ENCODE measurements at regions not wholly inside any gene's neighbourhood (a gene's known extent, or its start where the extent isn't known, plus 50 kb on each side); places are given as distances from the start of the nearest gene placed in this dataset.

GRCh38 chr1:4174291-4175200 is 274.5 kb upstream of the C1orf174 start:
- no peak for TF ChIP-seq CTCF (IDR thresholded peaks at IDR 0.05; ENCODE audit: unreplicated experiment)
- peaks cover 44% of the 10 kb centered on the region for H3K27me3 Mint-ChIP-seq (ENCODE audit: unreplicated experiment)

GRCh38 chr1:4175566-4176405 is 275.7 kb upstream of the C1orf174 start:
- intact Hi-C loops (cut with micrococcal nuclease; ENCODE audit: unreplicated experiment): no loop called here
- Mint-ChIP-seq H3K27ac (ENCODE audit: unreplicated experiment) (no peak overlapping the region), H3K4me1 (ENCODE audit: low read depth, unreplicated experiment) (no peaks in the 10 kb centered on the region), H3K27me3 (ENCODE audit: unreplicated experiment) (peaks cover 36% of the 10 kb centered on the region), H3K9me3 (ENCODE audit: low read depth, unreplicated experiment) (no peaks in the 10 kb centered on the region), H3K4me3 (ENCODE audit: low read depth, unreplicated experiment) (no peak overlapping the region), H3K36me3 (ENCODE audit: insufficient read depth, unreplicated experiment) (no peaks in the 10 kb centered on the region)
- TF ChIP-seq CTCF (IDR thresholded peaks at IDR 0.05; ENCODE audit: unreplicated experiment): no peak
- no peak for DNase-seq
- CTCF ChIA-PET: no interaction called here
- no TSS peak for BruUV-seq (replicated peaks)

More at GRCh38 chr1:4174291-4175200, 274.5 kb upstream of the C1orf174 start:
- intact Hi-C loops (cut with micrococcal nuclease; ENCODE audit: unreplicated experiment): no loop called here
- Mint-ChIP-seq H3K27ac (ENCODE audit: unreplicated experiment) (no peak overlapping the region), H3K36me3 (ENCODE audit: insufficient read depth, unreplicated experiment) (no peaks in the 10 kb centered on the region), H3K4me3 (ENCODE audit: low read depth, unreplicated experiment) (no peak overlapping the region), H3K4me1 (ENCODE audit: low read depth, unreplicated experiment) (no peaks in the 10 kb centered on the region), H3K9me3 (ENCODE audit: low read depth, unreplicated experiment) (no peaks in the 10 kb centered on the region)
- CTCF ChIA-PET: no interaction called here
- no TSS peak for BruUV-seq (replicated peaks)
- DNase-seq: no peak

GRCh38 chr1:4176841-4177240 is 276.8 kb upstream of the C1orf174 start:
- no peak for TF ChIP-seq CTCF (IDR thresholded peaks at IDR 0.05; ENCODE audit: unreplicated experiment)
- H3K4me3 Mint-ChIP-seq (ENCODE audit: low read depth, unreplicated experiment): no peak overlapping the region
- peaks cover 25% of the 10 kb centered on the region for H3K27me3 Mint-ChIP-seq (ENCODE audit: unreplicated experiment)
- no TSS peak for BruUV-seq (replicated peaks)
- intact Hi-C loops (cut with micrococcal nuclease; ENCODE audit: unreplicated experiment): no loop called here
- no peaks in the 10 kb centered on the region for H3K9me3 Mint-ChIP-seq (ENCODE audit: low read depth, unreplicated experiment)
- no peaks in the 10 kb centered on the region for H3K36me3 Mint-ChIP-seq (ENCODE audit: insufficient read depth, unreplicated experiment)
- CTCF ChIA-PET: no interaction called here
- no peaks in the 10 kb centered on the region for H3K4me1 Mint-ChIP-seq (ENCODE audit: low read depth, unreplicated experiment)
- H3K27ac Mint-ChIP-seq (ENCODE audit: unreplicated experiment): no peak overlapping the region
- no peak for DNase-seq

GRCh38 chr1:4177425-4178150 is 277.5 kb upstream of the C1orf174 start:
- H3K27me3 Mint-ChIP-seq (ENCODE audit: unreplicated experiment): peaks cover 18% of the 10 kb centered on the region
- intact Hi-C loops (cut with micrococcal nuclease; ENCODE audit: unreplicated experiment): no loop called here
- no peaks in the 10 kb centered on the region for H3K4me1 Mint-ChIP-seq (ENCODE audit: low read depth, unreplicated experiment)
- H3K4me3 Mint-ChIP-seq (ENCODE audit: low read depth, unreplicated experiment): no peak overlapping the region
- H3K9me3 Mint-ChIP-seq (ENCODE audit: low read depth, unreplicated experiment): no peaks in the 10 kb centered on the region
- no peak for DNase-seq
- no peak for TF ChIP-seq CTCF (IDR thresholded peaks at IDR 0.05; ENCODE audit: unreplicated experiment)
- H3K36me3 Mint-ChIP-seq (ENCODE audit: insufficient read depth, unreplicated experiment): no peaks in the 10 kb centered on the region
- CTCF ChIA-PET: no interaction called here
- BruUV-seq (replicated peaks): no TSS peak
- H3K27ac Mint-ChIP-seq (ENCODE audit: unreplicated experiment): no peak overlapping the region
